OCI-LY7 (cell line): ENCODE measurements at regions not wholly inside any gene's neighbourhood (a gene's known extent, or its start where the extent isn't known, plus 50 kb on each side); places are given as distances from the start of the nearest gene placed in this dataset.

Source experiments
- BruUV-seq: library from RNA; stranded (reverse); fragments of 400-500 nt; replicated peaks from 2 replicates; lab custom pipeline; 2021; lab: Mats Ljungman, UMichigan
- CTCF ChIA-PET: fragments of 300-600 bp; sonication (Branson Sonifier 250); formaldehyde crosslinking; loops from one replicate; lab custom pipeline; 2022; ENCODE audit warnings: antibody characterized with exemption; ENCODE audit not compliant: unreplicated experiment; lab: Charles Lee
- POLR2A ChIA-PET: fragments of 300-600 bp; sonication (Branson Sonifier 250); formaldehyde crosslinking; loops from one replicate; lab custom pipeline; 2022; ENCODE audit warnings: antibody characterized with exemption; lab: Charles Lee
- DNase-seq: peaks from one replicate; pipeline ENCODE4 v3.0.0-alpha.2; 2015; ENCODE audit warnings: low spot score
- H2AFZ ChIP-seq: fragments of 200-600 bp; sonication (generic), shearing (Covaris generic); 2 replicates; pipeline ENCODE4 v1.6.1; 2014; ENCODE audit warnings: mild to moderate bottlenecking, antibody characterized with exemption, low read length, moderate library complexity
- H3K27ac ChIP-seq: fragments of 200-600 bp; sonication (generic); 2 replicates; pipeline ENCODE4 v1.5.1; 2014; ENCODE audit warnings: mixed run types, low read depth, mild to moderate bottlenecking, moderate library complexity, low read length, inconsistent platforms; ENCODE audit not compliant: poor library complexity, severe bottlenecking
- H3K36me3 ChIP-seq: fragments of 200-600 bp; sonication (generic); 2 replicates; pipeline ENCODE4 v1.6.1; 2014; ENCODE audit warnings: mild to moderate bottlenecking, antibody characterized with exemption, low read length, moderate library complexity, mixed read lengths; ENCODE audit not compliant: insufficient read depth
- H3K4me1 ChIP-seq: fragments of 200-600 bp; sonication (generic); 2 replicates; pipeline ENCODE4 v1.5.1; 2014; ENCODE audit warnings: mild to moderate bottlenecking, low read length; ENCODE audit not compliant: insufficient read depth, poor library complexity, severe bottlenecking
- H3K4me2 ChIP-seq: fragments of 200-600 bp; sonication (generic); 2 replicates; pipeline ENCODE4 v1.6.1; 2014; ENCODE audit warnings: mild to moderate bottlenecking, low read length
- H3K4me3 ChIP-seq: fragments of 200-600 bp; sonication (generic); 2 replicates; pipeline ENCODE4 v1.5.1; 2014; ENCODE audit warnings: mild to moderate bottlenecking, low read depth, low read length; ENCODE audit not compliant: poor library complexity, severe bottlenecking
- H3K79me2 ChIP-seq: fragments of 200-600 bp; sonication (generic); 2 replicates; pipeline ENCODE4 v1.6.1; 2016; ENCODE audit warnings: low read depth, mild to moderate bottlenecking, low read length, moderate library complexity, mixed read lengths; ENCODE audit not compliant: insufficient read depth
- H3K9me2 ChIP-seq: fragments of 200-600 bp; sonication (generic); 2 replicates; pipeline ENCODE4 v1.6.1; 2016; ENCODE audit warnings: mild to moderate bottlenecking, low read length, mixed read lengths; ENCODE audit not compliant: insufficient read depth
- H3K9me3 ChIP-seq: fragments of 200-600 bp; sonication (generic); 2 replicates; pipeline ENCODE4 v1.6.1; 2014; ENCODE audit warnings: mild to moderate bottlenecking, mixed run types, low read length, mixed read lengths
- H4K20me1 ChIP-seq: fragments of 200-600 bp; sonication (generic); 2 replicates; pipeline ENCODE4 v1.6.1; 2014; ENCODE audit warnings: mild to moderate bottlenecking, antibody characterized with exemption, low read length, moderate library complexity, mixed read lengths; ENCODE audit not compliant: insufficient read depth
- EZH2phosphoT487 ChIP-seq: fragments of 200-600 bp; sonication (generic); IDR thresholded peaks from 2 replicates; pipeline ENCODE4 v1.6.1; 2018; ENCODE audit warnings: low read depth, borderline replicate concordance, mild to moderate bottlenecking, mixed run types, antibody characterized with exemption, low read length, moderate library complexity, mixed read lengths
- intact Hi-C: fragments of 100-400 bp; cut with micrococcal nuclease; formaldehyde crosslinking; loops from one replicate; pipeline ENCODE4 v1.10.0; 2022; ENCODE audit not compliant: unreplicated experiment
- TF ChIP-seq, protein P1 (sequence below): fragments of 200-600 bp; sonication (generic); conservative IDR thresholded peaks from 2 replicates; pipeline ENCODE4 v1.5.1; 2014; ENCODE audit warnings: mild to moderate bottlenecking, antibody characterized with exemption, low read length, moderate library complexity, mixed read lengths

DNA sequence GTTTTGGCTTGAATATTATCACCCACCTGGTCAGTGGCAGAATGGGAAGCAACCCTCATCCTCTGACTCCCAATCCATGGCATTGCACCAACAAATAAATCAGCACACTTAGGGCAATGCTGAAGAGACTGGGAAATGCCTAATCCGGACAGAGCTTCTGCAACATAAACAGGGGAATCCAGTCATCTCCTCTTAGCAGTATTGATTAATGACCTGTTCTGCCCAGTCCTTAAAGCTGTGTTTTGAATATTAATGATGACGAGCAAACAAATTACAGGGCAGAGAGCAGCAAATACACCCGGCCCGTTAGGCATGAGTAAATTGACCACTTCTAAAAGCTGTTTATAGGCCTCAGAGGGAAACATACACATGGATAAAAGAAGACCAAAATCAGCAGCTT, 77.0 kb upstream of the B3GAT2 start:
- Histone ChIP-seq H3K4me2 (no peak overlapping the region), H3K4me3 (no peak overlapping the region), H3K9me2 (no peaks in the 10 kb centered on the region), H3K27ac (no peak overlapping the region), H4K20me1 (no peaks in the 10 kb centered on the region), H3K9me3 (no peaks in the 10 kb centered on the region), H3K79me2 (no peaks in the 10 kb centered on the region), H3K4me1 (no peaks in the 10 kb centered on the region), H2AFZ (no peak overlapping the region), H3K36me3 (no peaks in the 10 kb centered on the region)
- no TSS peak for BruUV-seq
- no peak for DNase-seq
- ChIA-PET CTCF (no interaction called here), POLR2A (no interaction called here)
- TF ChIP-seq EZH2phosphoT487, result no peak
- TF ChIP-seq, protein P1, sequence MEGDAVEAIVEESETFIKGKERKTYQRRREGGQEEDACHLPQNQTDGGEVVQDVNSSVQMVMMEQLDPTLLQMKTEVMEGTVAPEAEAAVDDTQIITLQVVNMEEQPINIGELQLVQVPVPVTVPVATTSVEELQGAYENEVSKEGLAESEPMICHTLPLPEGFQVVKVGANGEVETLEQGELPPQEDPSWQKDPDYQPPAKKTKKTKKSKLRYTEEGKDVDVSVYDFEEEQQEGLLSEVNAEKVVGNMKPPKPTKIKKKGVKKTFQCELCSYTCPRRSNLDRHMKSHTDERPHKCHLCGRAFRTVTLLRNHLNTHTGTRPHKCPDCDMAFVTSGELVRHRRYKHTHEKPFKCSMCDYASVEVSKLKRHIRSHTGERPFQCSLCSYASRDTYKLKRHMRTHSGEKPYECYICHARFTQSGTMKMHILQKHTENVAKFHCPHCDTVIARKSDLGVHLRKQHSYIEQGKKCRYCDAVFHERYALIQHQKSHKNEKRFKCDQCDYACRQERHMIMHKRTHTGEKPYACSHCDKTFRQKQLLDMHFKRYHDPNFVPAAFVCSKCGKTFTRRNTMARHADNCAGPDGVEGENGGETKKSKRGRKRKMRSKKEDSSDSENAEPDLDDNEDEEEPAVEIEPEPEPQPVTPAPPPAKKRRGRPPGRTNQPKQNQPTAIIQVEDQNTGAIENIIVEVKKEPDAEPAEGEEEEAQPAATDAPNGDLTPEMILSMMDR, result no peak
- intact Hi-C loops, result no loop called here

DNA sequence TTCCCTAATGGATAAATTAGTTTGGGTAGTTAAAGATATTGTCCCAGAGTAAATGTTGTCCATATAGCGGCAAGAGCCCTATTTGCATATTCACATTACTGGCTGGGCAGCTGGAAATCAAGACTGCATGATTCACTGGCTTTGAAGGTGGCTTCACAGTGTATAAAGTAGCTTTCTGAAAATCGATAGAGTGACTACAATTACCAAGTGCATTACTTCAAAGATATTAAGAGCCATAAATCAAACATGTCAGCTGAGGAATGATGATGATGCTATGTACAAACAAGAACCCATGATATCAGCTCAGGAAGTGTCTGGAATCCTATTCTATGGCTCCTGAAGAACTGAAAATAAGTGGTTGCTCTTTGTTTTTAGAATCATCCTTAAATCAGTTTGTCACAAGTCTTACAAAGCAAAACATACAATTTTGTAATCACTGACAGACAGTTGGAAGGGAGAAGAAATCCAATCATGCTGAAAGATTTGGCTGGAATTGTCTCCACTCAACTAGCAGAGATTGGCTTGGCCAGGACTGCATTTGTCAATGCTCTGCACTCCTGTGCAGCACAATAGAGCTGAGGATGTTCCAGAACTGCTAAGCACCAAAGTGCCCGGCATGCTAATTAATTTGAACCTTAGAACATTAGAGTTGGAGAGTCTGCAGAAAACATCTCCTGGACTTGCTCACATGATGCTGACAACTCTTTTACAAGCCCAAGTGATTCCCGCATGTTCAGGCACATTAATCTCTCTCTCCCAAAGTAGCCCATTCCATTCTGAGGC, 77.9 kb upstream of the B3GAT2 start:
- H3K79me2 ChIP-seq, result no peaks in the 10 kb centered on the region
- H3K4me1 ChIP-seq, result no peaks in the 10 kb centered on the region
- intact Hi-C loops, result no loop called here
- no peak overlapping the region for H3K4me2 ChIP-seq
- ChIA-PET CTCF (no interaction called here), POLR2A (interaction anchor here (0.6 kb wide), 1 partner anchor 156 kb away, joined by 3 read pairs; no protein-coding TSS in a partner anchor)
- no peak for DNase-seq
- H3K9me2 ChIP-seq, result no peaks in the 10 kb centered on the region
- no peaks in the 10 kb centered on the region for H3K9me3 ChIP-seq
- H3K27ac ChIP-seq, result no peak overlapping the region
- H3K4me3 ChIP-seq, result no peak overlapping the region
- TF ChIP-seq EZH2phosphoT487, result no peak
- TF ChIP-seq, protein P1, result no peak
- no TSS peak for BruUV-seq
- H2AFZ ChIP-seq, result no peak overlapping the region
- no peaks in the 10 kb centered on the region for H3K36me3 ChIP-seq
- no peaks in the 10 kb centered on the region for H4K20me1 ChIP-seq

DNA sequence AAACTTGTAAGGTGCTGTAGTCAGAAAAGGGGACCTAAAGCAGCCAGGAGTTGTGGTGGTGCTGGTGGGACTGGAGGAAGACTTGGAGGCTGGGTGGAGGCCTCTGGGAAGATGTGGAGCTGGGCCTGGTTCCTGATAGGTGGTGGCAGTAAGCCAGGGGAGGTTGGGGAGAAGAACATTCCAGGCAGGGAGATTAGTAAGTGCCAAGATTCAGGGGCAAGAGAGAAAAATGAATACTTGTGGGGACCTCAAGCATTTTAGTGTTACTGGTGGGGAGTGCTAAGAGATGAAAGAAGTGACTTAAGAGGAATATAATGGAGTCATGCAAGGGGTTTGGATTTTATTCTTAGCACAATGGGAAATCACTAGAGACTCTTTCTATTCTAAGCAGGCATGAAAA, 79.0 kb upstream of the B3GAT2 start:
- H3K4me2 ChIP-seq, result no peak overlapping the region
- H3K79me2 ChIP-seq, result no peaks in the 10 kb centered on the region
- H3K9me3 ChIP-seq, result no peaks in the 10 kb centered on the region
- no peak for DNase-seq
- no peak for TF ChIP-seq EZH2phosphoT487
- TF ChIP-seq, protein P1, result no peak
- no peak overlapping the region for H3K4me3 ChIP-seq
- intact Hi-C loops, result no loop called here
- no peak overlapping the region for H2AFZ ChIP-seq
- ChIA-PET POLR2A (no interaction called here), CTCF (no interaction called here)
- H3K27ac ChIP-seq, result no peak overlapping the region
- H3K9me2 ChIP-seq, result no peaks in the 10 kb centered on the region
- H3K4me1 ChIP-seq, result no peaks in the 10 kb centered on the region
- H3K36me3 ChIP-seq, result no peaks in the 10 kb centered on the region
- H4K20me1 ChIP-seq, result no peaks in the 10 kb centered on the region
- no TSS peak for BruUV-seq
